GM12891 (cell line): ENCODE measurements at regions not wholly inside any gene's neighbourhood (a gene's known extent, or its start where the extent isn't known, plus 50 kb on each side); places are given as distances from the start of the nearest gene placed in this dataset.

ENCODE experiments used
- PAX5 ChIP-seq: IDR thresholded peaks from 2 replicates; pipeline ENCODE4 v1.6.1; 2011; ENCODE audit warnings: low read length, moderate library complexity, mild to moderate bottlenecking; ENCODE audit not compliant: insufficient read depth, severe bottlenecking
- POLR2A ChIP-seq: IDR thresholded peaks from 2 replicates; pipeline ENCODE4 v1.6.1; 2011; ENCODE audit warnings: low read depth, low read length, control low read depth
- POLR2AphosphoS5 ChIP-seq: IDR thresholded peaks from 2 replicates; pipeline ENCODE4 v1.6.1; 2011; ENCODE audit warnings: low read depth, low read length, control low read depth
- POU2F2 ChIP-seq: IDR thresholded peaks from 2 replicates; pipeline ENCODE4 v1.6.1; 2011; ENCODE audit warnings: low read depth, mild to moderate bottlenecking, control low read depth, low read length, moderate library complexity
- SPI1 ChIP-seq: IDR thresholded peaks from 2 replicates; pipeline ENCODE4 v1.6.1; 2011; ENCODE audit warnings: low read depth, low read length, control low read depth
- TAF1 ChIP-seq: IDR thresholded peaks from 2 replicates; pipeline ENCODE4 v1.6.1; 2011; ENCODE audit warnings: low read depth, low read length, control low read depth

DNA sequence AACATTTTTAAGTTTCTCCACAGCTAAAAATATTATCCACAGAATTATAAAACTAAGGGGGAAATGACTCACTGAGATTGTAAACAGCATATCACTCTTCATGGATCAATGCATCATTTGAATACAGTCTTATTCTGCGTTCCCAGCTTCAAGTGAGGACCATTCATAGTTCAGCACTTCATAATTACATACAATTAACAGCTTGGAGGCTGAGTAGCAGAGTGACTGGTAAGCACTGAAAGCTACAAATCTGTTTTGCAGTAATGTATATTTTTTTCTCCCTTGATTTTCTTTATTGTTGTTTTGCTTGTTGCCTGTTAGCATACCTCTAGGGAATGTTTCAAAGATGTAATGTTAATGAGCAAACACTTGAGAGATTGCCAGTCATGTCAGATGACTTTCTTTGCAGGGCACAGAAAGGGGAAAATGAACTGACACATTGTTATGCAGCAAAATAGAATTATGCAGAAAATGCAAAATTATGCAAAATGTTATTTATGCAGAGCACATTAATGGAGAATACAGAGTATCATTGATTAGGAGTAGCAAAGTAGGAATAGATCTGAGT is 138.6 kb downstream of the RPS29 start:
- TF ChIP-seq POLR2A = no peak
- no peak for TF ChIP-seq TAF1
- no peak for TF ChIP-seq POLR2AphosphoS5
- TF ChIP-seq SPI1 = no peak
- no peak for TF ChIP-seq POU2F2
- TF ChIP-seq PAX5 = no peak
